ENCODE measurements at regions not wholly inside any gene's neighbourhood (a gene's known extent, or its start where the extent isn't known, plus 50 kb on each side); places are given as distances from the start of the nearest gene placed in this dataset.

GRCh38 chr13:72637561-72637960, 89.9 kb downstream of the MZT1 start:
- TF ChIP-seq, protein P1, sequence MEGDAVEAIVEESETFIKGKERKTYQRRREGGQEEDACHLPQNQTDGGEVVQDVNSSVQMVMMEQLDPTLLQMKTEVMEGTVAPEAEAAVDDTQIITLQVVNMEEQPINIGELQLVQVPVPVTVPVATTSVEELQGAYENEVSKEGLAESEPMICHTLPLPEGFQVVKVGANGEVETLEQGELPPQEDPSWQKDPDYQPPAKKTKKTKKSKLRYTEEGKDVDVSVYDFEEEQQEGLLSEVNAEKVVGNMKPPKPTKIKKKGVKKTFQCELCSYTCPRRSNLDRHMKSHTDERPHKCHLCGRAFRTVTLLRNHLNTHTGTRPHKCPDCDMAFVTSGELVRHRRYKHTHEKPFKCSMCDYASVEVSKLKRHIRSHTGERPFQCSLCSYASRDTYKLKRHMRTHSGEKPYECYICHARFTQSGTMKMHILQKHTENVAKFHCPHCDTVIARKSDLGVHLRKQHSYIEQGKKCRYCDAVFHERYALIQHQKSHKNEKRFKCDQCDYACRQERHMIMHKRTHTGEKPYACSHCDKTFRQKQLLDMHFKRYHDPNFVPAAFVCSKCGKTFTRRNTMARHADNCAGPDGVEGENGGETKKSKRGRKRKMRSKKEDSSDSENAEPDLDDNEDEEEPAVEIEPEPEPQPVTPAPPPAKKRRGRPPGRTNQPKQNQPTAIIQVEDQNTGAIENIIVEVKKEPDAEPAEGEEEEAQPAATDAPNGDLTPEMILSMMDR (IDR thresholded peaks at IDR 0.05): no peak
- TF ChIP-seq POLR2A (IDR thresholded peaks at IDR 0.05): no peak
- no peaks in the 10 kb centered on the region for H3K36me3 ChIP-seq
- DNase-seq (no peak), ATAC-seq (no peak)
- no peaks in the 10 kb centered on the region for H3K4me1 ChIP-seq
- WGBS, 4 donors: 72 to 78% (median 73%) methylated on average over 4 of the region's 4 CpGs
- H3K27me3 ChIP-seq: no peaks in the 10 kb centered on the region
- no peaks in the 10 kb centered on the region for H3K9me3 ChIP-seq
- intact Hi-C loops (cut with DNase I): no loop called here
- H3K4me3 ChIP-seq: no peak overlapping the region
- no peak overlapping the region for H3K27ac ChIP-seq

GRCh38 chr13:72634859-72635258, 92.6 kb downstream of the MZT1 start:
- Histone ChIP-seq H3K27me3 (no peaks in the 10 kb centered on the region), H3K27ac (no peak overlapping the region), H3K4me1 (no peaks in the 10 kb centered on the region), H3K4me3 (no peak overlapping the region), H3K36me3 (no peaks in the 10 kb centered on the region), H3K9me3 (peaks cover 0 to 5% (median 0%) of the 10 kb centered on the region in 12 donors)
- ATAC-seq: no peak
- intact Hi-C loops (cut with DNase I): no loop called here
- 74 to 100% (median 84%) methylated on average over 1 of the region's 1 CpG for WGBS, 4 donors
- DNase-seq: no peak
- no peak for TF ChIP-seq POLR2A (IDR thresholded peaks at IDR 0.05)
- TF ChIP-seq, protein P1 (IDR thresholded peaks at IDR 0.05): no peak

GRCh38 chr13:72622546-72622945, 104.9 kb downstream of the MZT1 start:
- intact Hi-C loops (cut with DNase I): no loop called here
- no peak for ATAC-seq
- Histone ChIP-seq H3K4me3 (no peak overlapping the region), H3K36me3 (no peaks in the 10 kb centered on the region), H3K27ac (no peak overlapping the region), H3K27me3 (no peaks in the 10 kb centered on the region), H3K9me3 (peaks cover 0 to 3% (median 0%) of the 10 kb centered on the region in 12 donors), H3K4me1 (no peaks in the 10 kb centered on the region)
- no peak for DNase-seq
- TF ChIP-seq POLR2A (IDR thresholded peaks at IDR 0.05): no peak
- TF ChIP-seq, protein P1 (IDR thresholded peaks at IDR 0.05): no peak
- 78 to 85% (median 80%) methylated on average over 2 of the region's 2 CpGs for WGBS, 4 donors

- TF ChIP-seq, protein P1 (IDR thresholded peaks at IDR 0.05): no peak
- TF ChIP-seq POLR2A (IDR thresholded peaks at IDR 0.05): no peak
- intact Hi-C loops (cut with DNase I): no loop called here
- Histone ChIP-seq H3K4me1 (no peaks in the 10 kb centered on the region), H3K36me3 (no peaks in the 10 kb centered on the region), H3K27ac (no peak overlapping the region), H3K4me3 (no peak overlapping the region), H3K9me3 (peaks cover 0 to 3% (median 0%) of the 10 kb centered on the region in 12 donors), H3K27me3 (no peaks in the 10 kb centered on the region)
- ATAC-seq: no peak
- 51 to 58% (median 54%) methylated on average over 2 of the region's 2 CpGs for WGBS, 4 donors
- DNase-seq: no peak
These were observed 106.6 kb downstream of the MZT1 start for GRCh38 chr13:72620874-72621273.

Measured in heart left ventricle (tissue), 16 donors.